WTC11 (cell line): ENCODE measurements at regions not wholly inside any gene's neighbourhood (a gene's known extent, or its start where the extent isn't known, plus 50 kb on each side); places are given as distances from the start of the nearest gene placed in this dataset.
"Not testable (repeated sequence)": the region's sequence is repeated elsewhere in the genome, so short reads cannot be mapped to it uniquely, and the experiment has no call there.

Experiments
- ATAC-seq: fragments of 200-7000 bp; cut with Tn5 transposase; 2 replicates; pipeline ENCODE4 v1.10.0; 2021; ENCODE audit warnings: mild to moderate bottlenecking, moderate library complexity
- CTCF ChIA-PET: fragments of 300-600 bp; sonication (Branson Sonifier 250); formaldehyde crosslinking; loops from one replicate; lab custom pipeline; 2021; ENCODE audit warnings: antibody characterized with exemption; lab: Charles Lee
- POLR2A ChIA-PET: fragments of 350-600 bp; sonication (Branson Sonifier 250); formaldehyde crosslinking; loops from one replicate; lab custom pipeline; 2021; ENCODE audit warnings: antibody characterized with exemption; lab: Charles Lee
- DNase-seq: peaks from one replicate; pipeline ENCODE4 v3.0.0; 2021; ENCODE audit warnings: low spot score
- H3K27ac Mint-ChIP-seq: 2 replicates; pipeline ENCODE4 v1.8.0; 2021; ENCODE audit warnings: mixed read lengths
- H3K27me3 Mint-ChIP-seq: 2 replicates; pipeline ENCODE4 v1.8.0; 2021; ENCODE audit warnings: low read depth, mild to moderate bottlenecking, moderate library complexity, mixed read lengths
- H3K36me3 Mint-ChIP-seq: 2 replicates; pipeline ENCODE4 v1.8.0; 2021; ENCODE audit warnings: mixed read lengths
- H3K4me1 Mint-ChIP-seq: 2 replicates; pipeline ENCODE4 v1.8.0; 2022; ENCODE audit warnings: mixed read lengths
- H3K4me3 Mint-ChIP-seq: 2 replicates; pipeline ENCODE4 v1.8.0; 2021; ENCODE audit warnings: mild to moderate bottlenecking, moderate library complexity, mixed read lengths
- H3K9me3 Mint-ChIP-seq: 2 replicates; pipeline ENCODE4 v1.8.0; 2021; ENCODE audit warnings: mixed read lengths
- ATF1 ChIP-seq: sonication (generic); formaldehyde crosslinking; IDR thresholded peaks from 2 replicates; pipeline ENCODE4 v1.8.1; 2023; ENCODE audit warnings: mild to moderate bottlenecking, moderate library complexity, missing genetic modification reagents
- ATF6 ChIP-seq: sonication (generic); formaldehyde crosslinking; IDR thresholded peaks from 2 replicates; pipeline ENCODE4 v1.8.1; 2023; ENCODE audit warnings: mild to moderate bottlenecking, missing genetic modification reagents
- CBFB ChIP-seq: sonication (generic); formaldehyde crosslinking; IDR thresholded peaks from 2 replicates; pipeline ENCODE4 v1.8.1; 2022; ENCODE audit warnings: mild to moderate bottlenecking, low read depth, missing genetic modification reagents
- E2F1 ChIP-seq: sonication (generic); formaldehyde crosslinking; IDR thresholded peaks from 2 replicates; pipeline ENCODE4 v1.8.0; 2022; ENCODE audit warnings: mild to moderate bottlenecking, missing genetic modification reagents
- ELF4 ChIP-seq: sonication (generic); formaldehyde crosslinking; IDR thresholded peaks from 2 replicates; pipeline ENCODE4 v1.8.1; 2022; ENCODE audit warnings: low read depth, mild to moderate bottlenecking, moderate library complexity, missing genetic modification reagents
- ERG ChIP-seq: fragments of 250-450 bp; sonication (Bioruptor Pico); IDR thresholded peaks from 2 replicates; pipeline ENCODE4 v1.8.0; 2021; ENCODE audit warnings: mild to moderate bottlenecking
- GRHL2 ChIP-seq: fragments of 250-450 bp; sonication (Bioruptor Pico); IDR thresholded peaks from 2 replicates; pipeline ENCODE4 v1.8.0; 2022; ENCODE audit warnings: mild to moderate bottlenecking, moderate library complexity; ENCODE audit not compliant: insufficient replicate concordance, severe bottlenecking
- MXD4 ChIP-seq: fragments of 250-450 bp; sonication (Bioruptor Pico); IDR thresholded peaks from 2 replicates; pipeline ENCODE4 v1.8.0; 2021; ENCODE audit warnings: mild to moderate bottlenecking, moderate library complexity, borderline replicate concordance
- NFE2L1 ChIP-seq: sonication (generic); formaldehyde crosslinking; IDR thresholded peaks from 2 replicates; pipeline ENCODE4 v1.8.1; 2023; ENCODE audit warnings: missing genetic modification reagents
- NR2C2 ChIP-seq: sonication (generic); formaldehyde crosslinking; IDR thresholded peaks from 2 replicates; pipeline ENCODE4 v1.8.0; 2022; ENCODE audit warnings: mild to moderate bottlenecking, missing genetic modification reagents
- PRRX2 ChIP-seq: fragments of 250-450 bp; sonication (Bioruptor Pico); IDR thresholded peaks from 2 replicates; pipeline ENCODE4 v1.8.0; 2021; ENCODE audit warnings: mild to moderate bottlenecking
- SMAD3 ChIP-seq: sonication (generic); formaldehyde crosslinking; IDR thresholded peaks from 2 replicates; pipeline ENCODE4 v1.8.0; 2022; ENCODE audit warnings: missing genetic modification reagents, mild to moderate bottlenecking, borderline replicate concordance
- ZBTB43 ChIP-seq: sonication (generic); formaldehyde crosslinking; IDR thresholded peaks from 2 replicates; pipeline ENCODE4 v1.8.1; 2023; ENCODE audit warnings: mild to moderate bottlenecking, missing genetic modification reagents
- ZNF281 ChIP-seq: sonication (generic); formaldehyde crosslinking; IDR thresholded peaks from 2 replicates; pipeline ENCODE4 v1.8.0; 2023; ENCODE audit warnings: mild to moderate bottlenecking, missing genetic modification reagents
- ZNF317 ChIP-seq: sonication (generic); formaldehyde crosslinking; IDR thresholded peaks from 2 replicates; pipeline ENCODE4 v1.8.1; 2023; ENCODE audit warnings: low read depth, mild to moderate bottlenecking, moderate library complexity, missing genetic modification reagents, borderline replicate concordance
- ZNF416 ChIP-seq: fragments of 250-450 bp; sonication (Bioruptor Pico); IDR thresholded peaks from 2 replicates; pipeline ENCODE4 v1.9.0; 2021; ENCODE audit warnings: mild to moderate bottlenecking, inconsistent platforms
- TF ChIP-seq, protein P1 (sequence below): sonication (generic); formaldehyde crosslinking; IDR thresholded peaks from 2 replicates; pipeline ENCODE4 v1.8.1; 2023; ENCODE audit warnings: mild to moderate bottlenecking, moderate library complexity, missing genetic modification reagents
- TF ChIP-seq, protein P2 (sequence below): fragments of 250-450 bp; sonication (Bioruptor Pico); IDR thresholded peaks from 2 replicates; pipeline ENCODE4 v1.9.0; 2021; ENCODE audit warnings: moderate library complexity, mild to moderate bottlenecking, inconsistent platforms, borderline replicate concordance

DNA sequence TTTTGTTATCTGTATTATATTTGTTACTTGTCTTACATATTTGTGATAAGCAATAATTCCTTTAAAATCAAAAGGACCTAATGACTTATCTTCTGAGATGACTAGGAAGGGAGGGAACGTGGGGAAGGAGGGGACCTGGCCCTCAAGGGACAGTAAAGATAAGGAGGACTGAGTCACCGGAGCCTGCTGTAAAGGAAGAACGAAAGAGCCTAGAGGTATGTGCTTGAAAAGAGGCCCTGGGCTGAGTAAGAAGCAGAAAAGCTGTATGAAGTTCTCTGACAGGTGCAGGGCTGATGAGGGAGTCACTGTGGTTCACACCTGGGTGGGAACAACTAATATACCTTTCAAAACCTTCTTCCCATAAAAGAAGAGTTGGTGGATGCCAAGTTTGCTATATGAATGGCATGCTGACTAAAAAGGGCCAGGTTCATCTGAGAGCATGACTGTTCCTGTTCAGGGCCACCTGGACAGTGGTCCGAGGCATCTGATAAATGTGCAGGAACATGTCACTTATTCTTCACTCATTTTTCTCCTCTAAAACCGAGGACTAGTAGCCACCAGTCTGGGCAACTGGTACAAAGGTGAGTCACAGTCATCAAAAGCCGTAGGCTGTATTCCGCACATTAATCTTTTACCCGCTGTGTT is 111.3 kb downstream of the TNFAIP3 start (continued):
- TF ChIP-seq ZNF281 = no peak
- TF ChIP-seq, protein P1, sequence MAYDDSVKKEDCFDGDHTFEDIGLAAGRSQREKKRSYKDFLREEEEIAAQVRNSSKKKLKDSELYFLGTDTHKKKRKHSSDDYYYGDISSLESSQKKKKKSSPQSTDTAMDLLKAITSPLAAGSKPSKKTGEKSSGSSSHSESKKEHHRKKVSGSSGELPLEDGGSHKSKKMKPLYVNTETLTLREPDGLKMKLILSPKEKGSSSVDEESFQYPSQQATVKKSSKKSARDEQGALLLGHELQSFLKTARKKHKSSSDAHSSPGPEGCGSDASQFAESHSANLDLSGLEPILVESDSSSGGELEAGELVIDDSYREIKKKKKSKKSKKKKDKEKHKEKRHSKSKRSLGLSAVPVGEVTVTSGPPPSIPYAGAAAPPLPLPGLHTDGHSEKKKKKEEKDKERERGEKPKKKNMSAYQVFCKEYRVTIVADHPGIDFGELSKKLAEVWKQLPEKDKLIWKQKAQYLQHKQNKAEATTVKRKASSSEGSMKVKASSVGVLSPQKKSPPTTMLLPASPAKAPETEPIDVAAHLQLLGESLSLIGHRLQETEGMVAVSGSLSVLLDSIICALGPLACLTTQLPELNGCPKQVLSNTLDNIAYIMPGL (CRISPR knock-in tag) = no peak
- no peak for TF ChIP-seq E2F1 (CRISPR knock-in tag)
- no peak for TF ChIP-seq NR2C2
- TF ChIP-seq NFE2L1 (CRISPR knock-in tag) = no peak
- no peak for TF ChIP-seq MXD4 (CRISPR knock-in tag)

DNA sequence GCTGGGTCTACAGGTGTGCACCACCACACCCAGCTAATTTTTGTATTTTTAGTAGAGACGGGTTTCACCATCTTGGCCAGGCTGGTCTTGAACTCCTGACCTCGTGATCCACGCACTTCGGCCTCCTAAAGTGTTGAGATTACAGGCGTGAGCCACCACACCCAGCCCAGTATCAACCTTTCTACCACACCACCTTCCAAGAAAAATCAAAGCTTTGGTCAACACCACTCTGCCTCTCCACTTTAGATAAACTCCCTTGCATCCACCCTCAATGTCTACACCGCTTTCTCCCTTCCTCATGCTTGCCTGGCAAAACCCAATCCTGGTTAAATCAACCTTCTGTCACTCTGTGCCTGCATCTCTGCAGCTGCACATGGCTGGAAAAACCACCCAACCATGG is 112.2 kb downstream of the TNFAIP3 start:
- H3K4me1 Mint-ChIP-seq = peaks cover 13% of the 10 kb centered on the region
- DNase-seq, POLR2A ChIA-PET, H3K4me3 Mint-ChIP-seq, H3K27ac Mint-ChIP-seq, H3K9me3 Mint-ChIP-seq, H3K36me3 Mint-ChIP-seq, H3K27me3 Mint-ChIP-seq, CTCF ChIA-PET, ATAC-seq: not testable (repeated sequence)

DNA sequence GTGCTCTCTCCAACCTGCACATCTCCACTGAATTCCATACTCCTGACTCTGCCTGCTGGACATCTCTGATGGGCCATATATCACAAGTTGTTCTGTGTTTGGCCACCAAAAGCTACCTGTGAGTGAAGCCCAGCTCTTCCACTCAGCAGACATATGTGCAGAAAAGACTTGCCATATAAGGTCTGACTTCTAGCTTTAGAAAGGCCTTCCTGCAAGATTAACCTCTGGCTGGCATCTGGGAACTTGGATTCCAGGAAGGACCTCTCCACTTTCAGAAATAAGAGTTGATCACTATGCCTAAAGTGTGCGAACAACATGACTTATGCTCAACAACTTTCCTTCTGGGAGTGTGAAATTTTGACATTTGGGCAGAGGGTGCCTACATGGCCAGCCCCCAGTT is 113.7 kb downstream of the TNFAIP3 start:
- Mint-ChIP-seq H3K4me3 (no peak overlapping the region), H3K27me3 (no peaks in the 10 kb centered on the region), H3K36me3 (no peaks in the 10 kb centered on the region), H3K9me3 (0 out of 2 replicates have a peak, but pooled peaks cover 2% of the 10 kb centered on the region), H3K27ac (no peak overlapping the region), H3K4me1 (peaks cover under 1% of the 10 kb centered on the region; the same call in 1 of the 2 replicates)
- ChIA-PET CTCF (no interaction called here), POLR2A (no interaction called here)
- no peak for ATAC-seq
- no peak for DNase-seq
- TF ChIP-seq PRRX2 (CRISPR knock-in tag) = no peak
- no peak for TF ChIP-seq CBFB
- no peak for TF ChIP-seq ELF4 (CRISPR knock-in tag)
- TF ChIP-seq SMAD3 (CRISPR knock-in tag) = no peak
- TF ChIP-seq ERG (CRISPR knock-in tag) = no peak
- TF ChIP-seq ZBTB43 (CRISPR knock-in tag) = no peak
- no peak for TF ChIP-seq ATF1 (CRISPR knock-in tag)
- TF ChIP-seq ZNF416 (CRISPR knock-in tag) = no peak
- TF ChIP-seq, protein P2, sequence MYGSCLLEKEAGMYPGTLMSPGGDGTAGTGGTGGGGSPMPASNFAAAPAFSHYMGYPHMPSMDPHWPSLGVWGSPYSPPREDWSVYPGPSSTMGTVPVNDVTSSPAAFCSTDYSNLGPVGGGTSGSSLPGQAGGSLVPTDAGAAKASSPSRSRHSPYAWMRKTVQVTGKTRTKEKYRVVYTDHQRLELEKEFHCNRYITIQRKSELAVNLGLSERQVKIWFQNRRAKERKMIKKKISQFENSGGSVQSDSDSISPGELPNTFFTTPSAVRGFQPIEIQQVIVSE = no peak
- TF ChIP-seq ZNF317 (CRISPR knock-in tag) = no peak
- TF ChIP-seq GRHL2 = no peak
- TF ChIP-seq ATF6 (CRISPR knock-in tag) = no peak
